Thyroid gland (tissue), 4 donors: ENCODE measurements at regions not wholly inside any gene's neighbourhood (a gene's known extent, or its start where the extent isn't known, plus 50 kb on each side); places are given as distances from the start of the nearest gene placed in this dataset.

Experiments
- POLR2A ChIP-seq, 2 donors: fragments of 450-650 bp; IDR thresholded peaks; one replicate each; pipeline ENCODE4 v1.6.1; 2017; ENCODE audit warnings: antibody characterized with exemption in 2 of 2, mild to moderate bottlenecking in 2 of 2, moderate library complexity in 1 of 2
- TF ChIP-seq, protein P1 (sequence below), 6 experiments: fragments of 200-600 bp in 3 of 6; fragments of 450-650 bp in 3 of 6; sonication (generic) in 3 of 6; IDR thresholded peaks; one replicate each; pipeline ENCODE4 v1.5.1; 2016 to 2019; ENCODE audit warnings: antibody characterized with exemption in 6 of 6, mild to moderate bottlenecking in 2 of 6, inconsistent platforms in 1 of 6, moderate library complexity in 1 of 6

DNA sequence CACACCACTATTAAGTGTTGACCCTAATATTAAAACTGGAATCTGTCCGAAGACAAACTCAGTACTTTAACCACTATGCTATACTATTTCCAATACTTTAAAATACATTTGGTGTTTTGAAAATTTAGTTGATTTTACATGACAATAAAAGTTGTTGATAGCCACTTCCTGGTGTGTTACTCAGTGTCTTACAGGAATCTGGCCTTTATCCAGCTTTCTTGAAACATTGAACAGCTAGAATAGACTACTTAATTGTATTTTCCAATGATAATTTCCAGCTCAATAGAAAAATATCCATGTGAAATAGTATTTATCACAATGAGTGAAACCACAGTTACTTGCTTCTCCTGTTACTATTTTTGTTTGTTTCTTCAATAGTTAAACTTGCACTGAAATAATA lies 369.6 kb upstream of the ADGRL4 start:
- TF ChIP-seq, protein P1, sequence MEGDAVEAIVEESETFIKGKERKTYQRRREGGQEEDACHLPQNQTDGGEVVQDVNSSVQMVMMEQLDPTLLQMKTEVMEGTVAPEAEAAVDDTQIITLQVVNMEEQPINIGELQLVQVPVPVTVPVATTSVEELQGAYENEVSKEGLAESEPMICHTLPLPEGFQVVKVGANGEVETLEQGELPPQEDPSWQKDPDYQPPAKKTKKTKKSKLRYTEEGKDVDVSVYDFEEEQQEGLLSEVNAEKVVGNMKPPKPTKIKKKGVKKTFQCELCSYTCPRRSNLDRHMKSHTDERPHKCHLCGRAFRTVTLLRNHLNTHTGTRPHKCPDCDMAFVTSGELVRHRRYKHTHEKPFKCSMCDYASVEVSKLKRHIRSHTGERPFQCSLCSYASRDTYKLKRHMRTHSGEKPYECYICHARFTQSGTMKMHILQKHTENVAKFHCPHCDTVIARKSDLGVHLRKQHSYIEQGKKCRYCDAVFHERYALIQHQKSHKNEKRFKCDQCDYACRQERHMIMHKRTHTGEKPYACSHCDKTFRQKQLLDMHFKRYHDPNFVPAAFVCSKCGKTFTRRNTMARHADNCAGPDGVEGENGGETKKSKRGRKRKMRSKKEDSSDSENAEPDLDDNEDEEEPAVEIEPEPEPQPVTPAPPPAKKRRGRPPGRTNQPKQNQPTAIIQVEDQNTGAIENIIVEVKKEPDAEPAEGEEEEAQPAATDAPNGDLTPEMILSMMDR (IDR thresholded peaks at IDR 0.05) = no peak
- TF ChIP-seq POLR2A (IDR thresholded peaks at IDR 0.05) = no peak
